GM18907 (cell line): ENCODE measurements at regions not wholly inside any gene's neighbourhood (a gene's known extent, or its start where the extent isn't known, plus 50 kb on each side); places are given as distances from the start of the nearest gene placed in this dataset.
A peak's percentile ranks its signal among the peaks of the same experiment; 100 is the strongest.

Experiments
- ATAC-seq: cut with Tn5 transposase; IDR thresholded peaks from one replicate; pipeline ENCODE4 v1.9.1; 2021; ENCODE audit warnings: mild to moderate bottlenecking, moderate library complexity; ENCODE audit not compliant: unreplicated experiment

- ATAC-seq, result no peak
Observed at GRCh38 chr1:103854279-103854678, 104.6 kb downstream of the AMY1C start.

GRCh38 chr1:103859721-103860120 lies 110.0 kb downstream of the AMY1C start:
- ATAC-seq, result no peak

- ATAC-seq, result no peak
Observed at GRCh38 chr1:103898576-103899345, 149.1 kb downstream of the AMY1C start.

- no peak for ATAC-seq
Observed at GRCh38 chr1:103900005-103900404, 150.3 kb downstream of the AMY1C start.

- ATAC-seq, result no peak
Observed at GRCh38 chr1:103901072-103901471, 151.4 kb downstream of the AMY1C start.

- ATAC-seq, result no peak
Observed at GRCh38 chr1:103905363-103905762, 155.7 kb downstream of the AMY1C start.

DNA sequence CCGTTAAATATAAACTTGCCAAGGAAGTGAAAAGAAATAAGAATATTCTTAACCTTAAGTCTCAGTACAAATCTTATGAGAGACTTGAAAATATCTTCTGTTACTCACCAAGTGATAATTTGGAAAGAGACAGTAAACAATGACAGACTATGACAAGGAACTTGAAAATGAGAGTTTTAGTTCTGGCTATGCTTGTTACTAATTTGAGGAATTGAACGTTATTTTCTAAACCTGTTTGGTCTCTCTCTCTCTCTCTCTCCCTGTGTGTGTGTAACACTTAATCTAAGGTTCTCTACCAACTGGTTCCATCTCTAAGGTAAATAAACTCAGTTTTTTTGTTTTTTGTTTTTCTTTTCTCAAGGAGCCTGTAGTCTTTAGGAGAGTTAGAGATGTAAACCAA lies 161.8 kb downstream of the AMY1C start:
- no peak for ATAC-seq

- no peak for ATAC-seq
Observed at GRCh38 chr1:103917795-103918194, 168.1 kb downstream of the AMY1C start.

DNA sequence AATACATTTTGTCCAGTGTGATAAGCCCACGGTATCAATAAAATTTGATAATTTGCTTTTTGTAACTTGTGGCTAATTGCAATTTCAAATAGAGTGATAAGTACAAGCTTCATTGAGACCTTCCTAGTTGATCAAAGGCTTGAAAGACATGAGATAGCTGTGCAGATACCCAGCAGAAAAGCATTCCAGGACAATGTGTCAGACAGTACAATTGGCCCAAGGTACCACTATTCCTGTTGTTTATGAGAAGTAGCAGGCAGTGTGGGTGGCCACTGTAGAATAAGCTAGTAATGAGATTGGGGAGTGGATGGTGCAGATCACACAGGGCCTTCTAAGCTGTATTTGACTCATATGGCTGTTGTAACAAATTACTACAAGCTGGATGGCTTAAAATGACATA lies 182.2 kb downstream of the AMY1C start:
- no peak for ATAC-seq

GRCh38 chr1:103937763-103938357 lies 188.2 kb downstream of the AMY1C start:
- ATAC-seq, result peak; percentile 64

DNA sequence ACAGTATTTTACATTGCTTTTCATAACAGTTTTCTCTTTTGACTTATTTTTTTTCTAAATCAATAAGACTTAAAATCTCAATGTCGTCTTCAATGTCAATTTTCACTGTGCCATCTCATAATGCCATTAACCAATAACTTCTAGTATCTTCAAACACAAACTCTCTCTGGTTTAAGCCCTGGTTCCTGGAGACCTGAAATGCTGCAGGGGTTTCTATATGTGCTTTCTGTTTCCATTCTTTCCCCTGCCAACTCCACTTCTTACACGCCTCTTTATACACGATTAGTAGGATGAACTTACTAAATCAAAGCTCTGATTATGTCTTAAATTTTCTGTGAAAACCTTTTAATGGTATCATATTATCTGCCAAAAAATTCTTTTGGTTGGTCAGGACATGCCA lies 191.4 kb downstream of the AMY1C start:
- peak; percentile 81 for ATAC-seq

DNA sequence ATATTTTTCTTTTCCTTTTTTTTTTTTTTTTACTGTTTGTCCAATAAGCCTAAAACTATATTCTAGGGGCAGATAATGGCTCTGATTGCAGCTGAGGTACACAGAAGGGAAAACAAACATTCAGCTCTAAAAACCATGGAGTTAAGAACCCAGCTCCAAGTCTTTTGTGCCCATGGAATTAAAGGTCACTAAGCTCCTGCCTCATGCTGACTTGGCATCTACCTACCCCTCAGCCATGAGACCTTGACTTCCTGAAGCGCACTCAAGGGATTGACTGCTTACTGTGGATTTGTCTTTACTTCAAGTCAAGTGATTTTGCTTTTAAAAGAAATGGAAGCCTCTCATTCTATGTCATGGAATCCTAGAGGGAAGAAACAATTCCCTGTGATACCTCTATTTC lies 192.3 kb downstream of the AMY1C start:
- ATAC-seq, result no peak

GRCh38 chr1:103945774-103946173 lies 196.1 kb downstream of the AMY1C start:
- ATAC-seq, result no peak

DNA sequence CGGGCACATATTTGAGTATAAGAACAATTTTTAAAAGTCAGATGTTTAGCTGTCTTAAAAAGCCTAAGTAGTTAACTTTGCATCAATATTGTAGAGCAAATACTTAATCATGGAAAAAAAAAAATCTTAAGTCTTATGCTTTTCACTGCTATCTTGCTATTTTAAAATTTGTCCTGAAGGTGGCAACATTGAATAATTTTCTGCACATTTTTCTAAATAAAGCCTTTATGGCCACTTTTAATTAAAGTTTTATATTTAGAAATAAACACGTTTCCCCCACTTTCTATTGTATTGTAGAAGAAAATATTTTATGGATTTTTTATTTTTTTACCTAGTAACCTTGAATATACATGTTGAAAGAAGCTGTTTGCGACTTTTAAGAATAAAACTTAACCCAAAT lies 198.8 kb downstream of the AMY1C start:
- no peak for ATAC-seq

- ATAC-seq, result no peak
Observed at GRCh38 chr1:103949779-103950178, 200.1 kb downstream of the AMY1C start.

DNA sequence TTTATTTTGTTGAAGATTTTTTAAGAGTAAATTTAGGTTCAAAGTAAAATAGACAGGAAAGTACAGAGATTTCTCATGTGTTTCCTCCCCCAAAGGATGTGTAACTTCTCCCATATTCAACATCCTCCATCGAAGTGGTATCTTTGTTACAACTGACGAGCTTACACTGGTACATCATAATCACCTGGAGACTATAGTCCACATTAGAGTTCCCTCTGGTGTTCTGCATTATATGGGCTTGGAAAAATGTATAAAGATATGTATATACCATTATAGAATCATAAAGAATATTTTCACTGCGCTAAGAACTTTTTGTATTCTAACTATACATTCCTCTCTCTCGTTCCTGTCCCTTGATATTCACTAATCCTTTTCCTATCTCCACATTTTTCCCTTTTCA lies 203.7 kb downstream of the AMY1C start:
- no peak for ATAC-seq

GRCh38 chr1:103958699-103959098 lies 209.0 kb downstream of the AMY1C start:
- peak; percentile 67 for ATAC-seq

DNA sequence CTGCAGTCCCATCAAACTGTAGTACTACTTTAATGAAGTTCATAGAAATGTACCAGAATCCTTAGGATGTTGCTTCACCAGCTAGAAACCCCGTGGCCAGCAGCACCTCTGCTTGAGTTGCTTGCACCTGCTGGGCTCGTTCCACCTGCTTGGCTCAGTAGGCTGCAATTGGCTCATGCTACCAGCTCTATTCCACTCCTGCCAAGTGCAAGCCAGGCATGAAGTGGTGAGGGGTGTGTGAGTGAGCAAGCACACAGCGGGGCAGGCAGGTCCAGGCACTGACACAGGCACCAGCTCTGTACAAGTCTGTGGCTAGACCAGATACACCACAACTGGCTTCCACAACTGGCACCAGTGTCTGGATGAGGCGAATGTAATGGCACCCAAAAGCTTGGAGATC lies 209.9 kb downstream of the AMY1C start:
- no peak for ATAC-seq

GRCh38 chr1:103960045-103960444 lies 210.3 kb downstream of the AMY1C start:
- no peak for ATAC-seq

DNA sequence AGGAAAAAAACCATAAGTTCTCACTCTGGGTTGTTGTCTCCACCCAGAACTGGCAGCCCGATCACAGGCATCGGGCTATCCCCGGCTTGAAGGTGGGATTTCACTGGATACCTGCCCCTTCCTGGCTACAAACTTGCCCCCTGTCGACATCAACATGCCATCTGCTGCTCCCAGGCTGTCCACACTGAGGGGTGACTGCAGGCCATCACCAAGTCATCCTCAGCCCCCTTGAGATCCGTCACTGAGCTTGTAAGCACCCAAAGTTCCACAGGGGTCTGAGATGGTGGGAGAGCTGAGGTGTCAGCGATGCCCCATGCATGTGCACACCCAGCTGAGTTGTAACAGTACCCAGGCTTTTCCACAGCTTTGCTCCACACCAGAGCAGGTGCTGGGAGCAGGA lies 211.0 kb downstream of the AMY1C start:
- ATAC-seq, result no peak

DNA sequence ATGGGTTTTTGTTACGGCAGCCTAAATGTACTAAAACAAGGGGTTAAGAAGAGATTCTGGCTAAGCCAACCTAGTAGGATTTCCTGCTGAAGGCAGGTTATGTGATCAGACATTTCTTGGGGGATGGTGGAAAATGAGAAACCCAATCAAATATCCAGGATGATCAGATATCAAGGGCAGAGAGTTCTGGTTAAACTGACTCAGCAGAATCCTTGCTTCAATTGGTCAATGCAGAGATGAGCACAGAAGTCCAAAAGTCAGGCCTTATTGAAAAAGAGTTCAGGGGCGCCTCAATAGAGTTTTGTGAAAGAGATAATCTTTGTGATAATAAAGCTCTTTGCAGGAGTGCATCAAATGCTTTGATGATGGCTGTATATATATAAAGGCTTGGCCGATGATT lies 237.1 kb downstream of the AMY1C start:
- ATAC-seq, result no peak

DNA sequence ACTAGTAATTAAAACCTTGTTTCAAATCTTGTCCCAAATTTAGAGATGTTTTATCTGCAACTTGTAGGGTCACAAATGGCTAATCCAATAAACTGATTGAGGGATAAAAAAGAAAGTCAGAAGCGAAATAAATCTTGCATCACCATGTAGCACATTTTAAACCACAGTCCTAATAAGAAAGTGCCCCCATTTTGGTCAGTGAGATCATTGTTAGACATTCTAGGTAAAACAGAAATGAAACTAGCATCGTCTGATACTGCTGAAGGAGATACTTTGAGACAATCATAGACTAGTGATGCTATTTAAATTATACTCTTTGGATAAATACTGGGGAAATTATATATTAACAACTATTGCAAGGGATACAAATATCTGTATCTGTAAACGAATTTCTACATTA lies 247.9 kb downstream of the AMY1C start:
- no peak for ATAC-seq
